ENCODE measurements at regions not wholly inside any gene's neighbourhood (a gene's known extent, or its start where the extent isn't known, plus 50 kb on each side); places are given as distances from the start of the nearest gene placed in this dataset.
A peak's percentile ranks its signal among the peaks of the same experiment; 100 is the strongest.

DNA sequence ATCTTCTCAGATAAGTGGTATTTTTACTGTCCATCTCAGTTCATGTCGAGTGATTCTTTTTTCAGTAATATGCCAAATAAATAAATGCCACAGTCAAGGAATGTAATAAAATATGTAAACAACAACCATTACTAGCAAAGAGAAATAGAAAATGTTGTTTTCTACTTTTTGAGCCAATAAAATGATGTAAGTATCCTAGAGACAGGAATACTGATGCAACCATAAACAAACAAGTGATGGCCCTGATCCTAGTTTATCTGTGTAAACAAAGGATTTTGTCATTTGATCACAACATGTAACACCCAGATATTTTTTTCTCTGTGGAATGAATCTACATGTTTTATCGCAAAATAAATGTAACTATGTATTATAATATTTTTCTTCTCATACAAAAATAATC, 1852.8 kb downstream of the EFNA5 start:
- peak in 1 of 3 donors; percentile 10 for DNase-seq

DNA sequence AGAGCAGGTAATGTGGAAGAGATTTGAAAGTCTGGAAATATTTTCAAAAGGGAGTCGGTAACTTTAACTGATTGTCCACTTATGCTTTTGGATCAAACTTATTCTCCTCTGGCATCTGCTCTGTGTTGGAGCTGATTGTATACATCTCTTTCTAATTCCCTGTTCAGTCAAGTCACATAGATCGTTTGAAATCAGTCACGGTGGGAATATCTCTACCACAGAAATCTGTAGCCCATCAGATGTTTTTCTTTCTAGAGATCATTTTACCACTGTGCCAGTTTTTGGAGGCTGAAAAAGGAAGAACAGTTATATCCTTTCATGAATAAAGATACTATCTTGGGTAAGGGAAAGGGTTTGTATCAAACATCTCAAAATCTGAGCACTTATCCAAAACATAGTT, 1853.3 kb downstream of the EFNA5 start:
- DNase-seq: no peak

DNA sequence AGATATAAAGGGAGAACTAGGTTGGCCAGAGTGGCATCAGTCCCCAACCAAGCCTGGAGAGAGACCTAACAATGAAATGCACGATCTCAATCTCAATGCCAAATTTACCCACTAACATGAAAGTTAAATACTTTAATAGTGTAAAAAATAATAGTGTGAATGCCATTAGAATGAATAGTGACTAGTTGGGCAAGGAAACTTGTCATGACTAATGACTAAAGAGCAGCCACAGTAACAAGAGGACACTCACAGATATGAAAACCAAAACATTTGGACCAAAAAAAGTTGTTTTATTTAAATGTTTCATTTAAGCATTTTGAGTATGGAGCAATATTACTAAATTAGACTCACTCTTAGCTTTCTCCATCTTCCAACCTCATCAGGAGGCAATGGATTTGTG, 1853.8 kb downstream of the EFNA5 start:
- DNase-seq: no peak

DNA sequence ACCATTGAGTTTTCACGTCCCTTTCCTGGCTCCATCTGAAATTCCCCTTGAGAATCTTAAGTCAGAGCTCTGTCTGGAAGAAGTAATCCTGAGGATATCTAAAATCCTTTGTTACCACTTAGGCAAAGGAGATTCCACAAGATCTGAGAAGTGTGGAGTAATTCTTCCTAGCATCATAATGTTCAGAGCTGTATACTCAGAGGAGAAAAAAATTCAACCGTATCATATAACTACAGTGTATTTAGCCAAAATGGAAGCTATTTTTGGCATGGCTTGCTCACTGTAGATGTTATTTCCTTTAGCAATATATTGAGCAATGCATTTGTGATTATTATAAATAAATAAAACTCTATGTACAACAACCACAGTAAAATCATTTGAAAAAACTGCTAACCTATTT, 1858.4 kb downstream of the EFNA5 start:
- peak; percentile 17 to 56 (median 22) for DNase-seq

DNA sequence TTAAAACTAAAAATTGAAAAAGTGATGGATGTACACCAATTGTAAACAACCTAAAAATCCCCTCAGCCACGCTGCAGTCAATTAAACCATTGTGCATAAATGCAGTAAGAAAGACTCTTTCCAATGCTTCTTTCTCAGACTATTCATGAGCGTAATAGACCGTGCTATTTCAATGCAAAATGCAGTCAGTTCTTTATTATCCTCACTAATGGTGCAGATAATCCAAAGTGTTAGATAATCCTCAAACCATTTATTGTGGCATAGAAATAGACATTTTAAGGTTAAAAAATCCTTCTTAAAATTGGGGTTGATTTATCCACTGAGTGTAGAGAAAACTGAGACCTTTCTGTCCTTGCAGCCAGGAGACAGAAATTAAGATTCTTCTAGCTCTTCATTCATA, 1862.8 kb downstream of the EFNA5 start:
- DNase-seq: no peak

DNA sequence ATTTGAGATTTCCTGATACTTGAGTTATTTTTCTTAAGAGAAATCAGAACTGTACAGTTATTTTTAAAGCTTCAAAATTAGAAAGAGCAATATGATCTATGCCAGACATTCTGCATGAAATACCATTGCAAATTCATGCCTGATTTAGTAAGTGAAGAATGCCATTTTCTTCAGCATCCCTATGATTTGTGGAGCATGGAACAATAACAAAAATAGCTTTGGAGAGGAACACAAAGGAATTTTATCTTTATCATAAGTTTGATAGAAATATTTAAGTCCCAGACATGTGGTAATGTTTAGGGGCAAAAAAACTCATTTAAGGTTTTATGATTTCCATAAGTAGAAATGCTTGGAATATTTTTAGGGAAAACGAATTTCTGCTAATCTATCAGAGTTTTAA, 1863.4 kb downstream of the EFNA5 start:
- DNase-seq: peak in 2 of 3 donors; percentile 8 to 31

DNA sequence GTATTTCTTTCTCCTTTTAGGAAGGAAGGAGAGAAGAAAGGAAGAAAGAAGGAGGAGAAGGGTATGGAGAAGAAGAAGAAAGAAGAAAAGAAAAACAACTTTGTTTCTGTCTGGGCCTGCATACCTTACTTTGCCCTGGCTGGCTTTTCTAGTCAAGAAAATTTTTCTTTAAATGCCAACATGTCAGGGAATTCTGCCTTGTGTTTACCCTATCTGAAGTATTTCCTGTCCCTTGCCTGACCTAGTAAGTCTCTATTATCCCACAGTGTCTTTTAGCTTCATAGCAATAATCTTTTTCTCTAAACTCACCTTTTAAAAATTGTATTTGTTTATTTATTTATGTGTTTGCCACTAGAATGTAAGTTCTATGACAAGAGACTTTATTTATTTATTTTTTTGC, 1864.1 kb downstream of the EFNA5 start:
- no peak for DNase-seq

DNA sequence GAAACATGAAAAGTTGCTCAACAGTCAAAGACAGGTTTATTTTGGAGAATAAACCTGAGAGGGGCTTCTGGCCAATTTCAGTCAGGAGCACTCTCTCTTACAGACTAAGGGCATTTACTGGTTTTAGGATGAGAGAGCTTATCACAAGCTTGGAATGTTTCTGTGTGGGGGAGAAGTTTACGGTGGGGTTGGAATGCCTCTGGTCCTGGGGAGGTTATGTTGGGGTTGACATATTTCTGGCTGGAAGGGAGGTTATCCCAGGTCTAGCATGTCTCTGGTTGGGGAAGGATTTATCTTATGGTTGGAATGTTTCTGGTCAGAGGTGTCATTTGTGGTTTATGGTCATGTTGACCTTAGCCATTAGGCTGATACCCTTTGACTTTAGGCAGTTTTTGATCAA, 1867.3 kb downstream of the EFNA5 start:
- no peak for DNase-seq

DNA sequence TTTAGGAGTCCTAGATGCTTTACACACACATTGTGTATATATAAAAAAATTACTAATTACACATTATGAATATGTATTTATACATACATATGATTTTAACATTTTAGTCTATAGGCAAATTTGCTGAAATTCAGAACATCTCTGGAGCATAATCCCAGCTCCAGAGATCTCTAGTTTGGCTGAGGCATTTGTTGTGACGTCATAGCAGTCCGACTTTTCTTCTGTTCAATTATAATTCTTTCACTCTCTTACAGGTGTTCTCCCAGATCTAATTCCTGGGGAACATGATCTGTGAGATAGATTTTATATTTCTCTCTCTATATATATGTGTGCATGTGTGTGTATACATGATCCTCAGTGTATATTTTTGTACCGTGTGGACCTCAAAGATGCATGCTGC, 1876.2 kb downstream of the EFNA5 start:
- no peak for DNase-seq

DNA sequence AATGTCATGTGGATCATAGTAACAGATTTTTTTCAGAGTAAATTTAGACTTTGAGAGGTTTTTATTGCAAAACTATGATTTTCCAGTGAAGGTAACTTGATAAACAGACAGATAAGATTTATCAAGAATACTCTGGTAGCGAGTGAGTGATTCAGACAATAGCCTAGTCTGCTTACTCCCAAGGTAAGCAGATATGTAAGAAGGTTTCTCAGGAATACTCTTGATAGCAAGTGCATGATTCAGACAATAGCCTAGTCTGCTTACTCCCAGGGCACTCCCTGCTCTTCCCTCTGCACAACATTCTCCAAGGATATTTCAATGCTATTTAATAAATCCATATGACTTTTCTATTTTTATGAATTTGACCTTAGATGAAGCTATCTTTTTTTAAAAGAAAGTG, 1881.5 kb downstream of the EFNA5 start:
- no peak for DNase-seq

DNA sequence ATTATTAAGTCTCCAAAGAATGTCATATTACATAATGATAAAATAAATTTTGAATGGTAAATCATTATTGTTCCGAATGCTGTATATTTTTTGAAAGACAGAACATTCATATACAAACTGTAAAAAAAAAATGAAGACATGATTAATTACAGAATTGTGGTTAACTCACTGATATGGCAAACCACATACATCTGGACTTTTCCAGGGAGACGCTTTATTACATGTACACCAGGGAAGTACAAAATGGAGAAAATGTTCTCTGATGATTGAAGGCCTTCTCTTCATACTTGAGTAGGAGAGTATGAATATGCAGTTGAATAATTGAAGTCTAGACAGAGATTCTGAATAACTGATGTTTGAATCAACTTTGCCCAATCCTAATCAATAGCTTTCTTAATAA, 1886.9 kb downstream of the EFNA5 start:
- DNase-seq: no peak

DNA sequence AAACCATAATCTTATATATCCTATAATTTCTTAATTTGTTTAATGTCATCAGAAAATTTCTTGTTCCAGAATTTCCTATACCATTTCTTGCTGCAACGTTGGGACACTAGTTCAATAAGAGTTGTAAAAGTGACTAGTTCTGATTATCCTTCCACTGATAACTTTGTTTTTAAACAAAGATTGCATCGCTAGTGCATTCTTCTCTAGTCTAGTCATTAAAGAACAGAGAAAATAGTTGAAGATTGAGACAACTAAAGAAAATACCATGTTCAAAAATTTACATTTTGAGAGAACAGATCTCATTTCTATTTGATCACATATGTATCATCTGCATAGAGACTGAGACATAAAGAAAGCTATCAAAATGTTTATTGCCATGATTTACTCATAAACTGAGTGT, 1888.2 kb downstream of the EFNA5 start:
- no peak for DNase-seq

DNA sequence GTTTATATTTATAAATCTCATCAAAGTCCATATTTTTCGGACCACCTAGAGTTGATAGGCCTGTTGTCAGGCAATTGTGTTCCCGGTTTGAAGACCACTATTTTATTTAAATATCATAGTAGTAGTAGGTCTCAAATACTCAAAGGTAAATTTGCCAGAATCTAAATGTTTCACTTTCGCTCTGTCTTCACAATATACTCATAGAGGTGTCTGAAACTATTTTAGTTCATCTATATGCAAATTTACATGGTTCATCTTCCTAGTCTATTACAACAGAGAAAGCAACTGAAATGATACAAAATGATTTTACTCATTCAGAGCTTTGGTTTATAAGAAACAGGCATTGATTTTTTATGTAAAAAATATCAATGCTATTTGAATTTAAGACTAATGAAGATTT, 1897.5 kb downstream of the EFNA5 start:
- no peak for DNase-seq

DNA sequence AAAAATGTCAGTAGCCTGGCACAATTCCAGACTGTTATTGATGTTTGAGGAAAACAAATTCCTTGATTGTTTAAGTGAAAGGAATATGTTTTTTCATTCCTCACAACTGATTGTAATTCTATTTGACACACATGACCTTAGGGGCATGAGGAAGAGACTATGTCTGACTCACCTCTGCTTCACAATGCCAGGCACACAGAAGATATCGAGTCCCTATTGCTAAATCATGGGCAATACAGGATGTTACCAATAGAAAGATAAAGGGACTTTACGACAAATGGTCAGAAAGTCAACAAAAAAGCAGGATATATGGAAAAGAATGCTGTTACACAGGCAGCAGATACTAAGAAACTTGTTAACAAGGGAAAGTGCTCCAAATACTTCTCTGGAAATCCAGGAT, 1903.5 kb downstream of the EFNA5 start:
- DNase-seq: no peak

DNA sequence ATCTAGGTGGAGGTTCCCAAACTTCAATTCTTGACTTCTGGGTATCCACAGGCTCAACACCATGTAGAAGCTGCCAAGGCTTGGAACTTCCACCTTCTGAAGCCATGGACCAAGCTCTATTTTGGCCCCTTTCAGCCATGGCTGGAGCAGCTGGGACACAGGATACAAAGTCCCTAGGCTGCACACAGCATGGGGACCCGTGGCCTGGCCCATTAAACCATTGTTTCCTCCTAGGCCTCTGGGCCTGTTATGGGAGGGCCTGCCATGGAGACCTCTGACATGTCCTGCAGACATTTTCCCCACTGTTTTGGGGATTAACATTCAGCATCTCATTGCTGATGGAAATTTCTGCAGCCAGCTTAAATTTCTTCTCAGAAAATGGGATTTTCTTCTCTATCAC, 1908.0 kb downstream of the EFNA5 start:
- no peak for DNase-seq

DNA sequence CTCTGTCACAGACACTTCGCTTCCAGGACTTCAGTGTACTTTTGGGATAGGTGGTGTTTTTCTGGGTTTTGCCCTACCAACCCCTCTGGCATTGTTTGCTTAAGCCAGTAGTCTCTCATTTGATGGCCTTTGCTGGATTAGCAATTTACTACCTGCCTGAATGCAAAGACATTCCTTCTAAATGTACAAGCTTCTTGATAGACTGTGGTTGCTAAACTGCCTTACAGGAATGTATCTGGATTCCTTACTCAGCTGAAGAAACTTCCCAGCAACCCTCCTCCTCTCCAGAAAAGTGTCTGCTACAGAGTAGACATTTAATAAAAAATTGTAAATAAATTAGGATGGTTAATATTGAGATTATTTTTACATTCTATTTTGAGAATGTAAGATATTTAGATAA, 1916.7 kb downstream of the EFNA5 start:
- no peak for DNase-seq

DNA sequence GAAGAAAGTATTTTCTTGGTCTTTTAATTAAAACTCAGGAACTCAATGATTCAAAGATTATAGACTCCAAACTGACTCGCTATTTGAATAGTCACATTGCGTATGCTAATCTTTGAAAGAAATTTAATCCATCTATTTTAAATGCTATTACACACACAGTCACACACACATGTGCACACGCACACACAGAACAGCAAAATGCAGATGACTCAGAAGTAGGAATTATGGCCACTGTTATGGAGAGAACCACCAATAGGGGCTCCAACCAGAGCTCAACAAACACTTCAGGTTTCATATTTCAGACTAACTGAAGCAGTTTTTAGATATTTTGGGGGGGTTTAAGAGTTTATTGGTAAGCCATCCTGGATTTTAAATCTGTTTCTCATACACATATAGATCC, 1917.9 kb downstream of the EFNA5 start:
- DNase-seq: no peak

DNA sequence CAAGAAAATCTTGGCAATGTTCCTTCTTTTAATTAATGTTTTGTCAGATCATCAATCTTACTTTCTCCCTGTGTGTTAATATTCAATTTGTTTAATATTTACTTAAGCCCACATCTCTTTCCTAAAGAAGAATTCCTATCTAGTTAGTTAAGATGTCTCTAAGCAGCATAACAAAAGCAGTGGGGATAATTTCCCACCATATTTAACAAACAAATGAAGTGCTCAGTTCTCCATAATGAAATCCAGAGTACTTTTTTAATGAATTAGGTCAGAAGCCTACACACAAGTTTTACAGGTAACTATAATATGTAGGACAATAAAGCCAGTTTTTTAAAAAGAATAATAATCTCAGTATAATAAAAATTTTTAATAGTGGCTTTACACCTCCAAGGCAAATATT, 1918.8 kb downstream of the EFNA5 start:
- no peak for DNase-seq

DNA sequence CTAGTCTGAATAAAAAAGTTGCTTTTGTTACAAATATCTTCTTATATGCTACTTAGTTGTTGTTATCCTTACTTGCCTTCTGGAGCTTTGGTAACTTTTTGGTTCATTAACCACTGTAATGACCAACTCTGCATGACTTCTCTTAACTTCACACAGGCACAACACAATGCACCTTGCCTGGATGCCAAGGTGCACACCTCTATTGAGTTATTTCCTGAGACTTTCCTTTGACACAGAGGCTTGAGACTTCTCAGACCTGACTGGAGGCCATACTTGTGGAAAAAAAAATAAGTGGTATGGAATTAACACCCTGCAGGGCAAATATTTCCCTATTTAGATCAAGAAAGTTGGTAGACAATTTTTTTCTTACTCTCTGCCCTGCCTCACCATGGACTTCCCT, 1925.6 kb downstream of the EFNA5 start:
- no peak for DNase-seq

DNA sequence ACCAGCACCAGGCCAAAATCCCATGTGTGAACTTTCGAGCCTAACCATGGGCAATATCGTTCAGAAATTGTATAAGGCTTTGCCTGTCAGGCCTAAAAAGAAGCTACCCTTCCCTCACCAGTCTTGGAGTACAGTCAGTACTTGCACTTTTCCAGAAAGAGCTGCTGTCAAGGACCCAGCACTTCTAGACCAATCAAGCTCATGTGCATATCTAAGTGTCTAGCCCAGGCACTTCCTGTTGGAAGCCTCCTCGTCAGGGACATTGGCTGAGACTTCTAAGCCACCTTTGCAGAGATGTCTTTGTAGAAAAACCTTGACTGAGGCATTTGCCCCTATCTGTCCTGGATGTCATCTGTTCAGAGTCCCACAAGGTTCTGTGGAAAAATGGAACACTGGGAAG, 1930.5 kb downstream of the EFNA5 start:
- DNase-seq: no peak

DNA sequence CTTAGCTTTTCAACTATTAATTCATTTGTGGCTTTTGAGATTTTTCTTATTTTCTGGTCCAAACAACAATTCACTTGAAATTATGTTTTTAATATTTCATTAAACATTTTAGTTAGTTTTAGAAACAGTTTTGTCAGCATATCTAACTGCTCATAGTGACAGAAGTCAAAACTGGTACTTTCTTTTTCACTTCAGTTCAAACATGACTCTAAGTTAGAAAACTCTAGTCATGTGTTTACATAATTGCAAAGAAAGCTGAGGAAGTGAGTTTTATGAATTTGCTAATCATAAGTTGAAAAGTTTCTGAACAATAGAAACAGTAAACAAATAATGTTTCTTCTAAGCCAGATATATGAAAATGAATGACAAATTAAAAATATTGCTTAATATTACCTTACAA, 1931.0 kb downstream of the EFNA5 start:
- no peak for DNase-seq

DNA sequence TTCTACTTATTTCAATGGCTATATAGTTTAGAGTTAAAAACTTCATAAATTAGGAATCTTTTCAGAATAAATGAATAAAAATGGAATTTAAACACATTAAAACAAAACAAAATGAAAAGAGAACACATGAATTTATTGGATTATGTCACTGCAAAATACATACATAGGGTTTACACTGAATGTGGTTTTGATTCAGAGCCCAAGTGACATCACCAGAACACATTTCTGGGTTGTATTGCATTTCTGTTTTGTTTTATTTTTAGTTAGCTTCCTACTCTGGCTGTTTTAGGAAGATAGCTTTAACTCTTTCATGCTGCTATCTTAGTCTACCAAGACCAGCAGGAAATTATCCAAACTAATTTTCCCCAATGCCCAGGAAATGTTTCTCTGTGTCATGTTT, 1935.0 kb downstream of the EFNA5 start:
- DNase-seq: peak; percentile 15 to 49 (median 31)

DNA sequence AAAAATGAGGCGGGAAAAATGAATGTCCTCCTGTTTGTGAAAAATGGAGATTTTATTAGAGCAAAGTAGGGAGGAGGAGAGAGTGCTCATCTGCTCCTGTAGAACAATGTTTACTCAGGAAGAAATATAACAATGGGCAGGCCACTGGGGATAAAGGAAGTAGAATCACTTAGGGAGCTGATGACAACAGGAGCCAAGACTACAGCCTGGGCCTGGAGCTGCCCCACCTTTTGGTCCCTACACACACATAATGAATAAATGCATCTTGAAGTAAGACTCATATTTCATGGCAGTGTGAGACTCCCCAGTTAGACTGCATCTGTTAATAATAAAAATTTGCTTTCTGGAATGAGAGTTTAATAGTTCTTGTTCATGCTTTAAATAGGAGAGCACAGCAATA, 1939.8 kb downstream of the EFNA5 start:
- peak; percentile 15 to 67 (median 32) for DNase-seq

DNA sequence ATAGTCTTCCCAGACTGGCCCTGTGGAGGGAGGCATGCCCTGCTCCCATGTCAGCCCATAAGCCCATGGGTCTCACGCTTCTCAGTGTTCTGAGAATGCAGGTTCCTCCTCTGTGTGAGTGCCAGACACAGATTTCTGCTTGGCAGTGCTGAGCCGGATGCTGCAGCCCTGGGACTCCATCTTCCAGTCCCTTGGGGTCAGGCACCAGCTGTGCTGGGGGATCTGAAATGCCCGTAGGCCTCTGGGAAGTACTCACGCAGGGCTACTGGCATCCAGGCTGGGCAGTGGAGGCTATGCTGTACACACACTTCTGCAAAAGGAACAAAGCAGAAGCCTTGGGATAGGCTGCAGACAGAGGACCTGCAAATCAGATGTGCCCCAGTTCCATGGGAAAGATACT, 1944.6 kb downstream of the EFNA5 start:
- no peak for DNase-seq

DNA sequence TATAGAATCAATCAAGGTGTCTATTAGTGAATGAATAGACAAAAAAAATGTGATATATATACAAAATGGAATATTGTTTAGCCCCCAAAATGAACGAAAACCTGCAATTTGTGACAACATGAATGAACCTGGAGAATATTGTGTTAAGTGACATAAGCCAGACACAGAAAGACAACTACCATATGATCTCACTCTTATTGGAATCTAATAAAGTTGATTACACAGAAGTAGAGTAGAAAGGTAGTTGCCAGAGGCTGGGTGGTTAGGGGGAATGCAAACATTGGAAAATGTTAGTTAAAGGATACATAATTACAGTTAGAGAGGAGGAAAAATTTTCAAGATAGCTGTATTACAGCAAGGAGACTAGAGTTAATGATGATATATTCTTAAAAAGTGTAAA, 1962.3 kb downstream of the EFNA5 start:
- no peak for DNase-seq
